H1 (cell line): ENCODE measurements at regions not wholly inside any gene's neighbourhood (a gene's known extent, or its start where the extent isn't known, plus 50 kb on each side); places are given as distances from the start of the nearest gene placed in this dataset.
"Not testable (repeated sequence)": the region's sequence is repeated elsewhere in the genome, so short reads cannot be mapped to it uniquely, and the experiment has no call there.

Experiments
- CTCF ChIA-PET: fragments of 300-600 bp; sonication (Branson Sonifier 250); formaldehyde crosslinking; loops from one replicate; lab custom pipeline; 2021; ENCODE audit not compliant: partially characterized antibody; lab: Charles Lee
- POLR2A ChIA-PET: fragments of 300-600 bp; sonication (Branson Sonifier 250); formaldehyde crosslinking; loops from one replicate; lab custom pipeline; 2021; ENCODE audit warnings: inconsistent platforms; ENCODE audit not compliant: partially characterized antibody; lab: Charles Lee
- DNase-seq, 2 experiments: peaks; one replicate each; pipeline versions ENCODE4 v3.0.0 to v3.0.0-alpha.2; 2010 to 2022; ENCODE audit warnings: low spot score in 2 of 2, low read depth in 1 of 2, mixed read lengths in 1 of 2
- FAIRE-seq: peaks from 2 replicates; lab custom pipeline; 2011; peaks lifted over from hg19 to GRCh38; lab: Jason Lieb, UNC
- H2AFZ ChIP-seq: 2 replicates; pipeline ENCODE4 v1.8.1; 2012; ENCODE audit warnings: low read length, inconsistent platforms
- H2AK5ac ChIP-seq: 2 replicates; pipeline ENCODE4 v1.6.1; 2013; ENCODE audit warnings: low read depth, low read length
- H2BK120ac ChIP-seq: replicated peaks from 2 replicates; pipeline ENCODE3; 2013; ENCODE audit warnings: low read depth, low read length, inconsistent platforms
- H2BK12ac ChIP-seq: 2 replicates; pipeline ENCODE4 v1.6.1; 2013; ENCODE audit warnings: low read depth, low read length
- H2BK15ac ChIP-seq: 2 replicates; pipeline ENCODE4 v1.6.1; 2013; ENCODE audit warnings: low read length
- H2BK20ac ChIP-seq: 2 replicates; pipeline ENCODE4 v1.6.1; 2013; ENCODE audit warnings: low read length
- H2BK5ac ChIP-seq: 2 replicates; pipeline ENCODE4 v1.6.1; 2013; ENCODE audit warnings: low read depth, low read length
- H3K14ac ChIP-seq: 2 replicates; pipeline ENCODE4 v1.6.1; 2013; ENCODE audit warnings: inconsistent platforms; ENCODE audit not compliant: insufficient read length
- H3K18ac ChIP-seq: 2 replicates; pipeline ENCODE4 v1.6.1; 2013; ENCODE audit warnings: low read length; ENCODE audit errors: extremely low read depth
- H3K23ac ChIP-seq: 2 replicates; pipeline ENCODE4 v1.6.1; 2013; ENCODE audit warnings: inconsistent platforms; ENCODE audit not compliant: insufficient read length
- H3K23me2 ChIP-seq: 2 replicates; pipeline ENCODE4 v1.6.1; 2013; ENCODE audit warnings: low read depth, low read length
- H3K27ac ChIP-seq: 2 replicates; pipeline ENCODE4 v1.6.1; 2011; ENCODE audit warnings: low read depth, low read length, inconsistent platforms
- H3K27me3 ChIP-seq, 4 experiments: replicated peaks in 1 of 4; 1 replicate in 1 of 4; 2 replicates in 3 of 4; pipeline versions ENCODE4 v1.6.1 to v1.8.1; 2011 to 2013; ENCODE audit warnings: low read length in 3 of 4, mild to moderate bottlenecking in 3 of 4, inconsistent platforms in 2 of 4, mixed read lengths in 2 of 4, moderate library complexity in 1 of 4; ENCODE audit not compliant: control insufficient read depth in 3 of 4, insufficient read depth in 3 of 4; ENCODE audit errors: extremely low read depth in 1 of 4
- H3K36me3 ChIP-seq, 4 experiments: 2 replicates each; pipeline versions ENCODE4 v1.6.1 to v1.8.1; 2011 to 2013; ENCODE audit warnings: mild to moderate bottlenecking in 4 of 4, low read length in 3 of 4, moderate library complexity in 2 of 4, control low read depth in 1 of 4, inconsistent platforms in 1 of 4; ENCODE audit not compliant: insufficient read depth in 4 of 4, control insufficient read depth in 2 of 4
- H3K4ac ChIP-seq: replicated peaks from 2 replicates; pipeline ENCODE3; 2013; ENCODE audit warnings: low read length, low read depth, mixed read lengths, inconsistent platforms; ENCODE audit not compliant: insufficient read length
- H3K4me1 ChIP-seq, 4 experiments: replicated peaks in 1 of 4; 1 replicate in 1 of 4; 2 replicates in 3 of 4; pipeline versions ENCODE4 v1.6.1 to v1.8.1; 2011 to 2013; ENCODE audit warnings: low read length in 3 of 4, inconsistent platforms in 2 of 4, mixed read lengths in 1 of 4; ENCODE audit not compliant: insufficient read depth in 4 of 4, control insufficient read depth in 3 of 4
- H3K4me2 ChIP-seq, 2 experiments: 2 replicates each; pipeline versions ENCODE4 v1.6.1 to v1.8.1; 2011 to 2013; ENCODE audit warnings: low read depth in 2 of 2, low read length in 2 of 2, control low read depth in 1 of 2, inconsistent platforms in 1 of 2, mild to moderate bottlenecking in 1 of 2; ENCODE audit not compliant: insufficient read depth in 1 of 2
- H3K4me3 ChIP-seq, 4 experiments: fragments of 200-600, 300-600 bp in 1 of 4; sonication (generic), shearing (Covaris generic), sonication (Bioruptor Twin) in 1 of 4; 2 replicates each; pipeline versions ENCODE4 v1.5.1 to v1.8.1; 2011 to 2016; ENCODE audit warnings: low read length in 4 of 4, low read depth in 3 of 4, control low read depth in 2 of 4, inconsistent platforms in 2 of 4, mild to moderate bottlenecking in 2 of 4, mixed read lengths in 1 of 4, moderate library complexity in 1 of 4; ENCODE audit not compliant: insufficient read depth in 2 of 4; ENCODE audit errors: extremely low read depth in 1 of 4
- H3K56ac ChIP-seq: replicated peaks from 2 replicates; pipeline ENCODE3; 2013; ENCODE audit warnings: low read depth, mild to moderate bottlenecking, mixed read lengths, low read length, inconsistent platforms; ENCODE audit not compliant: insufficient read length
- H3K79me1 ChIP-seq: 2 replicates; pipeline ENCODE4 v1.6.1; 2013; ENCODE audit warnings: low read depth, low read length, control low read depth
- H3K79me2 ChIP-seq, 2 experiments: 2 replicates each; pipeline versions ENCODE4 v1.6.1 to v1.8.1; 2012 to 2013; ENCODE audit warnings: low read length in 2 of 2, mild to moderate bottlenecking in 2 of 2, inconsistent platforms in 1 of 2; ENCODE audit not compliant: insufficient read depth in 2 of 2, control insufficient read depth in 1 of 2
- H3K9ac ChIP-seq, 4 experiments: replicated peaks in 1 of 4; 1 replicate in 1 of 4; 2 replicates in 3 of 4; pipeline versions ENCODE4 v1.6.1 to v1.8.1; 2011 to 2013; ENCODE audit warnings: low read depth in 3 of 4, low read length in 3 of 4, control low read depth in 2 of 4, mild to moderate bottlenecking in 2 of 4, moderate library complexity in 2 of 4, inconsistent platforms in 1 of 4; ENCODE audit errors: extremely low read depth in 1 of 4
- H3K9me3 ChIP-seq, 2 experiments: 2 replicates each; pipeline versions ENCODE4 v1.6.1 to v1.8.1; 2012 to 2013; ENCODE audit warnings: mild to moderate bottlenecking in 2 of 2, moderate library complexity in 2 of 2, control low read depth in 1 of 2, inconsistent platforms in 1 of 2, low read depth in 1 of 2, low read length in 1 of 2, mixed read lengths in 1 of 2; ENCODE audit not compliant: insufficient read depth in 2 of 2
- H4K20me1 ChIP-seq, 2 experiments: replicated peaks in 1 of 2; 2 replicates each; pipeline versions ENCODE3 to v1.8.1; 2011 to 2013; ENCODE audit warnings: inconsistent platforms in 2 of 2, low read length in 2 of 2, mild to moderate bottlenecking in 1 of 2; ENCODE audit not compliant: insufficient read depth in 2 of 2, control insufficient read depth in 1 of 2
- H4K5ac ChIP-seq: 2 replicates; pipeline ENCODE4 v1.6.1; 2013; ENCODE audit warnings: low read length, low read depth, mixed read lengths, inconsistent platforms; ENCODE audit not compliant: insufficient read length
- H4K8ac ChIP-seq: 2 replicates; pipeline ENCODE4 v1.8.0; 2013; ENCODE audit warnings: mild to moderate bottlenecking, moderate library complexity, low read length, inconsistent platforms; ENCODE audit not compliant: insufficient read depth; ENCODE audit errors: extremely low read depth
- H4K91ac ChIP-seq: replicated peaks from 2 replicates; pipeline ENCODE3; 2013; ENCODE audit warnings: low read length, mixed read lengths, inconsistent platforms; ENCODE audit not compliant: insufficient read length
- RNF2 ChIP-seq: fragments of 200-900, 300-1000 bp; sonication (generic); IDR thresholded peaks from 2 replicates; pipeline ENCODE4 v1.7.1; 2016; ENCODE audit warnings: borderline replicate concordance, low read depth, mild to moderate bottlenecking, antibody characterized with exemption, low read length; ENCODE audit not compliant: poor library complexity, severe bottlenecking; ENCODE audit errors: missing control alignments
- WGBS, 2 experiments: shearing (Covaris generic) in 1 of 2; methylation state at CpG; one replicate each; pipeline versions ENCODE4 v1.1.6 to v1.1.7; 2013 to 2015; ENCODE audit warnings: low lambda C conversion rate in 2 of 2, mixed read lengths in 2 of 2, inconsistent platforms in 1 of 2, low coverage in 1 of 2, missing lambda C conversion rate in 1 of 2; ENCODE audit not compliant: insufficient replicate concordance in 2 of 2, insufficient coverage in 1 of 2, insufficient read length in 1 of 2; ENCODE audit errors: extremely low coverage in 1 of 2, missing lambda C conversion rate in 1 of 2; 5-methylcytosine and 5-hydroxymethylcytosine counted together

DNA sequence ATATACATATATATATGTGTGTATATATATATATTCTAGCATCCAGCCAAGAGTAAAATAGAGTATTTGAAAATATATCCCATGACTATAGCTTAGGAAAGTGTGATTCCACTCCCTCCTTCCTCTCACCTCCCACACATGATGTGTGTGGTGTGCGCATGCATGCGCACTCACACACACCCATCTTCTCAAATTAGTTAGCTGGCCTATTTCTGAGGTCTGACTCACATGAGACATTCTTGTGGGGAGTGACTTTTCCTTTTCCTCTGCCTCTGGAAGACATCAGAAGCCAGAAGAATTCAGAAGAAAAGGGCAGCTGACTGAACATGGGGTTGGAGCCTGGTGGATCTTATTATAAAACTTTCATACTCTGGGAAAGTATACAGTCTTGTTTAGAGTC, 793.5 kb upstream of the ZNF722 start:
- 92% methylated on average over 2 of the region's 2 CpGs; no CpG with 5 or more reads in 1 of the 2 experiments for WGBS, 2 experiments
- no peak overlapping the region for H3K4me2 ChIP-seq
- H2BK20ac ChIP-seq: no peak overlapping the region
- H2AFZ ChIP-seq: no peak overlapping the region
- H2BK5ac ChIP-seq: no peak overlapping the region
- no peak overlapping the region for H2AK5ac ChIP-seq
- H2BK15ac ChIP-seq: no peak overlapping the region
- peaks cover 45 to 67% of the 10 kb centered on the region in 2 experiments for H3K9me3 ChIP-seq
- no peaks in the 10 kb centered on the region for H3K27me3 ChIP-seq
- H3K18ac ChIP-seq: no peak overlapping the region
- POLR2A ChIA-PET: no interaction called here
- H3K9ac ChIP-seq: no peak overlapping the region
- no peaks in the 10 kb centered on the region for H3K79me2 ChIP-seq
- H4K8ac ChIP-seq: no peak overlapping the region
- H4K5ac ChIP-seq: no peak overlapping the region
- H3K14ac ChIP-seq: no peak overlapping the region
- CTCF ChIA-PET: no interaction called here
- H3K56ac ChIP-seq: no peak overlapping the region
- H3K23ac ChIP-seq: no peak overlapping the region
- H3K79me1 ChIP-seq: no peaks in the 10 kb centered on the region
- H4K91ac ChIP-seq: no peak overlapping the region
- H3K4ac ChIP-seq: no peak overlapping the region
- H3K23me2 ChIP-seq: no peaks in the 10 kb centered on the region
- no peak overlapping the region for H2BK12ac ChIP-seq
- H3K27ac ChIP-seq: no peak overlapping the region
- TF ChIP-seq RNF2: no peak
- TF ChIP-seq, all 59 proteins: peak for 0
- no peaks in the 10 kb centered on the region for H3K36me3 ChIP-seq
- H3K4me1 ChIP-seq: no peaks in the 10 kb centered on the region
- FAIRE-seq (no peak), DNase-seq (no peak)
- H2BK120ac ChIP-seq: no peak overlapping the region
- no peak overlapping the region for H3K4me3 ChIP-seq
- no peaks in the 10 kb centered on the region for H4K20me1 ChIP-seq

DNA sequence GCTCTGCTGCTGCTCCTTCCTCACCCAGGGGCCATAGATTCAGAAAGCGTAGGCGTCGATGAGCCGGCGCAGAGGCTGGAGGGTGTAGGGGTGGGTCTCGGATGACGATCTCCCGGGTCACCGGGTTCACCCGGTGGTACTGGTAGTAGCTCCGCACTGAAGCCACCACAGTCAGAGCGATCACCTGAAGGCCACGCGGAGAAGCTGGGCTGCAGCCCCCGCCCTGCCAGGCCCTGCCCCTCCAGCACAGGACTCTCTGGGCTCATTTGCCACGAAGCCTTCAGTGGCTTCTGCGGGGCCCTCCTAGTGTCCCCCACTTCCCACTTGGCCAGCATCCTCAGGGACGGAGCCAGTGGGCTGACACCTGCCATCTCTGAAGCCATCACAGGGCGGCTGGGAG, 765.5 kb upstream of the ZNF722 start:
- H2BK20ac ChIP-seq, H2AFZ ChIP-seq, H3K36me3 ChIP-seq, POLR2A ChIA-PET, H3K18ac ChIP-seq, FAIRE-seq, H3K4ac ChIP-seq, H2BK5ac ChIP-seq, H2BK12ac ChIP-seq, H3K14ac ChIP-seq, H4K20me1 ChIP-seq, H3K27me3 ChIP-seq, H3K4me1 ChIP-seq, H4K91ac ChIP-seq, H2BK120ac ChIP-seq, H4K8ac ChIP-seq, H3K9ac ChIP-seq, DNase-seq, H4K5ac ChIP-seq, CTCF ChIA-PET, H3K56ac ChIP-seq, H3K23ac ChIP-seq, H3K79me1 ChIP-seq, H2AK5ac ChIP-seq, H3K79me2 ChIP-seq, H3K4me3 ChIP-seq, H3K23me2 ChIP-seq, H3K27ac ChIP-seq, H3K4me2 ChIP-seq, H2BK15ac ChIP-seq: not testable (repeated sequence)
- peaks cover 6 to 42% of the 10 kb centered on the region in 2 experiments; a peak in 3 of 4 replicates for H3K9me3 ChIP-seq
- 90% methylated on average over 9 of the region's 19 CpGs; no CpG with 5 or more reads in 1 of the 2 experiments for WGBS, 2 experiments
